ENCODE measurements at regions not wholly inside any gene's neighbourhood (a gene's known extent, or its start where the extent isn't known, plus 50 kb on each side); places are given as distances from the start of the nearest gene placed in this dataset.

- in situ Hi-C loops (cut with HindIII; ENCODE audit: low sequenced_read_pairs) = no loop called here
- TF ChIP-seq, protein P1, sequence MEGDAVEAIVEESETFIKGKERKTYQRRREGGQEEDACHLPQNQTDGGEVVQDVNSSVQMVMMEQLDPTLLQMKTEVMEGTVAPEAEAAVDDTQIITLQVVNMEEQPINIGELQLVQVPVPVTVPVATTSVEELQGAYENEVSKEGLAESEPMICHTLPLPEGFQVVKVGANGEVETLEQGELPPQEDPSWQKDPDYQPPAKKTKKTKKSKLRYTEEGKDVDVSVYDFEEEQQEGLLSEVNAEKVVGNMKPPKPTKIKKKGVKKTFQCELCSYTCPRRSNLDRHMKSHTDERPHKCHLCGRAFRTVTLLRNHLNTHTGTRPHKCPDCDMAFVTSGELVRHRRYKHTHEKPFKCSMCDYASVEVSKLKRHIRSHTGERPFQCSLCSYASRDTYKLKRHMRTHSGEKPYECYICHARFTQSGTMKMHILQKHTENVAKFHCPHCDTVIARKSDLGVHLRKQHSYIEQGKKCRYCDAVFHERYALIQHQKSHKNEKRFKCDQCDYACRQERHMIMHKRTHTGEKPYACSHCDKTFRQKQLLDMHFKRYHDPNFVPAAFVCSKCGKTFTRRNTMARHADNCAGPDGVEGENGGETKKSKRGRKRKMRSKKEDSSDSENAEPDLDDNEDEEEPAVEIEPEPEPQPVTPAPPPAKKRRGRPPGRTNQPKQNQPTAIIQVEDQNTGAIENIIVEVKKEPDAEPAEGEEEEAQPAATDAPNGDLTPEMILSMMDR (IDR thresholded peaks at IDR 0.05; ENCODE audit: low read depth, low read length) = no peak
- DNase-seq (ENCODE audit: low read depth, low spot score) = no peak
- no peak overlapping the region for H3K4me3 ChIP-seq (ENCODE audit: low read depth, low read length)
Observed at GRCh38 chr3:25019506-25019905, 408.6 kb upstream of the RARB start.

DNA sequence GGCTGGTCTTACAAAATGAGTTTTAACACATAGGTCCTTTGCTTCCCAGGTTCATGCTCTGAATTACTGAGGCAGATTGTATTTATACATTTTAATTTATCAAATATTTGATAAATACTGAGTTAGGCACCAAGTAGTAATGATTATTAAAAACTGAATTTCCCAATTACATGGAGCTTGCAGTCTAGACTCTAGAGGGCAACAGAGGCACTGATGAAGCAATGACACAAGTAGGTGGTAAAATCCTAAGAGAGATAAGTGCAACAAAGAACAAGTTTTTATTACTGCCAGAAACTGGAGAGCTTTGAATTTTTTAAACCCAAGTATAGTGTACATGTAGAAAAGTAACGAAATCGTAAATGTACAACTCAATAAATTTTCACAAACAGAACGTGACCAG lies 406.2 kb upstream of the RARB start:
- in situ Hi-C loops (cut with HindIII; ENCODE audit: low sequenced_read_pairs) = no loop called here
- TF ChIP-seq, protein P1 (IDR thresholded peaks at IDR 0.05; ENCODE audit: low read depth, low read length) = peak; percentile 75
- H3K4me3 ChIP-seq (ENCODE audit: low read depth, low read length) = no peak overlapping the region
- peak; percentile 63 for DNase-seq (ENCODE audit: low read depth, low spot score)

DNA sequence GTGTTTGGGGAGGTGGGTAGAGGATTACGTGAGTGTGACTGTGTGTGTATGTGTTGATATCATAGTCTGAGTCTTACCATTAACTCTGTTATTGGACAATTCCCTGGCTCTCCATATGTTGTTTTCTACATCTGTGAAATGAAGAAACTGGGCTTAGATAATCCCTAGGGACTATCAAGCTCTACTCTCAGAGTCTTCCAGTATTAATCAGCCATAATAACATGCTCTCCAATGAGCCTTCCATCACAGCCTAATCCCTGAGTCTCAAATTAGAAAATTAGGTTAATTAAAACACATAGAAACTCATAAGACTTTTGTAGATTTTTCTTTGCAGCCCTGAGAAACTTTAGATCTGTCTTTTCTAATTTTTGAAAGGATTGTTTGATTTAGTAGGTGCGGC lies 404.2 kb upstream of the RARB start:
- TF ChIP-seq, protein P1 (IDR thresholded peaks at IDR 0.05; ENCODE audit: low read depth, low read length) = no peak
- no peak for DNase-seq (ENCODE audit: low read depth, low spot score)
- in situ Hi-C loops (cut with HindIII; ENCODE audit: low sequenced_read_pairs) = no loop called here
- H3K4me3 ChIP-seq (ENCODE audit: low read depth, low read length) = no peak overlapping the region

- in situ Hi-C loops (cut with HindIII; ENCODE audit: low sequenced_read_pairs) = no loop called here
- H3K4me3 ChIP-seq (ENCODE audit: low read depth, low read length) = no peak overlapping the region
- DNase-seq (ENCODE audit: low read depth, low spot score) = no peak
- TF ChIP-seq, protein P1 (IDR thresholded peaks at IDR 0.05; ENCODE audit: low read depth, low read length) = no peak
Observed at GRCh38 chr3:25025236-25025635, 402.8 kb upstream of the RARB start.

GRCh38 chr3:25027650-25028049 lies 400.4 kb upstream of the RARB start:
- in situ Hi-C loops (cut with HindIII; ENCODE audit: low sequenced_read_pairs) = no loop called here
- DNase-seq (ENCODE audit: low read depth, low spot score) = no peak
- TF ChIP-seq, protein P1 (IDR thresholded peaks at IDR 0.05; ENCODE audit: low read depth, low read length) = no peak
- H3K4me3 ChIP-seq (ENCODE audit: low read depth, low read length) = no peak overlapping the region

GRCh38 chr3:25029820-25030219 lies 398.2 kb upstream of the RARB start:
- no peak for DNase-seq (ENCODE audit: low read depth, low spot score)
- TF ChIP-seq, protein P1 (IDR thresholded peaks at IDR 0.05; ENCODE audit: low read depth, low read length) = no peak
- in situ Hi-C loops (cut with HindIII; ENCODE audit: low sequenced_read_pairs) = no loop called here
- H3K4me3 ChIP-seq (ENCODE audit: low read depth, low read length) = no peak overlapping the region

DNA sequence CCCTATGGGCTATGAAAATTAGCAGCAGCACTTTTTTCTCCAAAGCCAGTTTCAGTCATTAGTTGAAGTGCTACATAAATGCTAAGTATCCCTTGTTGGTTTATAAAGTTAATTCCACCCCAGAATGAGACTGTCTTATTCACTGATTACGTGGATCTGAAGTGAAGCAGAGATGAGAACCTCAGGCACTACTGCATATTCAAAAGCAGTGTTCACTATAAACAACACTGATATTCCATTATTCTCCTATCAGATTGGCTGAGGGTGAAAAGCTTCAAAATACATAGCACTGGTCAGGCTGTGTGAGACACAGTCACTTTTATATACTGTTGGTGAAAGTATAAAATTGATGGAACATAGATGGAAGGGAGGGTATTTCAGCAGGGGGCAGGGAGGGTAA lies 395.7 kb upstream of the RARB start:
- no peak for DNase-seq (ENCODE audit: low read depth, low spot score)
- in situ Hi-C loops (cut with HindIII; ENCODE audit: low sequenced_read_pairs) = no loop called here
- H3K4me3 ChIP-seq (ENCODE audit: low read depth, low read length) = no peak overlapping the region
- TF ChIP-seq, protein P1 (IDR thresholded peaks at IDR 0.05; ENCODE audit: low read depth, low read length) = no peak

Data from astrocyte of the spinal cord (primary cell).